NCI-H82 (cell line): ENCODE measurements at regions not wholly inside any gene's neighbourhood (a gene's known extent, or its start where the extent isn't known, plus 50 kb on each side); places are given as distances from the start of the nearest gene placed in this dataset.

Experiments
- DNase-seq: peaks from one replicate; lab custom pipeline; 2025; lab: John Stamatoyannopoulos, UW

DNA sequence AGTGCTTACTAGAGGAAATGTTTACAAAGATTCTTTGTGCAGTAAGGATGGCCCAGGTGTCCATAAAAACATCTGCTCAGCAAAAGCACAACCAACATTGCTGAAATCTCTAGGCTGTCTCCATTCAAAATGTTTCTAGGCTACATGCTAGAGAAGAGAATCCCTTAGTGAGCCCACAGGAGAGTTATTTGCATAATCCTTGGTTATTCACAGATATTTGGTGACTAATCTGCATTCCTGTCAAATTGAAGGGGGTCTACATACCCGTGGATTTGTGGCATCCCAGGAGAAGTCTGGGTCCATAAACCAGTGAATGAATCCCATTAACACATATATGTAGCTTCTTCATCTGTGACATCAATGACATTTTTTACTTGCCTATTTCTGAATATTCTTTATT, 261.3 kb upstream of the ESRRG start:
- no peak for DNase-seq

DNA sequence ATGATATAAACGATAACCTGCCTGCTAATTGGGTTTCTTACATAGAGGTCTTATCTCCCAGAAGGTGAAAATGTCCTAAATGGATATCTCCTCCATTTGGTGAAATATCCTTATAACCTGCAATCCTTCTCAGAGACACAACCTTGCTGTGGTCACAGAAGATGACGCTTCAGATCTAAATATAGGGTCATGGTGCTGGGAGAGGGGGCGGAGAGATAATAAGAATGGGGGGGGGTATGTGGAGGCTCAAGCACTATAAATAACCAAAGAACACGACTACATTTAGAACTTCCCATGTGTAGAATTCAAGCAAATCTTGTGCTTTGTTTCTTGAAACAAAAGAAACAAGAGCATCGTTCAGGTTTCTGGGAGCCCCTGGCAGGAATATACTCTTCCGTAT, 260.6 kb upstream of the ESRRG start:
- no peak for DNase-seq

DNA sequence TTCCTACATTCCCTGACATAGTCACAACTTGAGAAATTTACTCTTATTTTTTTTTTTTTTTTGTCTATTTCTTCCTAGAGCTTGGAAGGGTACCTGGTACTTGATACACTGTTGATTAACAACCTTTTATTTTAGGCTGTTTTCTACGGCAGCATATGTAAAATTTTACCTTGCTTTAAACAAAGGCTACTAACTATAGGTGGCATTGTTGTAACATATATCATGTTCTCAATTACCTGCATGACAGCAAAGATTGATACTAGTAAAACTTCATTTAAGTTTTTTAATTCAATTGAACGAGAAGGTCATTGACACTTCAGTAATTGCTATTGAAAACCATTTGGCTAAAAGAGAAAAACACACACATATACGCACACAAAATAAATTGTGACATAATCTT, 238.3 kb upstream of the ESRRG start:
- no peak for DNase-seq

DNA sequence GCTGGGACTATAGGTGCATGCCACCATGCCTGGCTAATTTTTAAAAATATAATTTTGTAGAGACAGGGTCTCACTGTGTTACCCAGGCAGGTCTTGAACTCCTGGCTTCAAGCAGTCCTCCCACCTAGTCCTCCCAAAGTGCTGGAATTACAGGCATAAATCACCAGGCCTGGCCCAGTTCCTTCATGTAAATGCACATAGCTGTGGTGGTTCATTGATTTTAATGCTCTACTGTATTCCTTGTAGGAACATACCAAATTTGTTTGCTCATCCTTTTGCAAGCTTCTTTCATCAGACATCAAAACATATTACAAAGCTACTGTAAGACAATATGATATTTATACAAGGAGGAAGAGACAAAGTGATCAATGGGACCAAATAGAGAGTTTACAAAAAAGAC, 237.5 kb upstream of the ESRRG start:
- no peak for DNase-seq

DNA sequence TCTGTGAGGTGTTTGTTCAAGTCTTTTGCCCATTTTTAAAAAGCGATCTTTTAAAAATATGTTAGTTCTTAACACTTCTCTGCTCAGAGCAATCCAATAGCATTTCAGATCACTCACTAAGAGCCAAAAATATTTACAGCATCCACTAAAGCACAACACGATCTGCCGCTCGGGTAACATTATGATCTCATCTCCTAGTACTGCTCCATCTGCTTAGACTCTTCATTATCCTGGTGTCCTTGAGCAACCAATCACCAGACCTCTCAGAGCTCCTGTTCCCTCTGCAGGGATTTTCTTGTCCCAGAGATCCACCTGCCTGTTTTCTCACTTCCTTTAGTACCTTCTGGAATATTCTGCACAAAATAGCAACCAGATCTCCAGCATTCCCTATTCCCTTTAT, 235.3 kb upstream of the ESRRG start:
- peak; percentile 55 for DNase-seq

DNA sequence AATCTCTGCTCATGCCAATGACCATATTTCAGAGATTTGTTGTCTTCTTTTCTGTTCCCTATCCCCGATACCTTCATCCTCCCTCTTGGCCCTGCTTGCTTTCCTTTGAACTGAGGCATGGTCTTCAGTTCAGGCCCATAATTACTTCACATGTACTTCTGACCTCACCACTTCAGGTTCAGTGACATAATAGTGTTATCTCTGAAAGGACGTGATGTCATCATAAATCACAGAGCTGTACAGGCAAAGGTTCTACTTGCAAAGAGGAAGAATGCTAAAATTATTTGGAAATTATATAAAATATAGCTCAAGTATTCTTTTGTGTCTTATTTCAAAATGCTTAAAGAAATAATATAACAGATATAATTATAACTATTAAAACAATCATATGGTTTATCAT, 230.3 kb upstream of the ESRRG start:
- no peak for DNase-seq

DNA sequence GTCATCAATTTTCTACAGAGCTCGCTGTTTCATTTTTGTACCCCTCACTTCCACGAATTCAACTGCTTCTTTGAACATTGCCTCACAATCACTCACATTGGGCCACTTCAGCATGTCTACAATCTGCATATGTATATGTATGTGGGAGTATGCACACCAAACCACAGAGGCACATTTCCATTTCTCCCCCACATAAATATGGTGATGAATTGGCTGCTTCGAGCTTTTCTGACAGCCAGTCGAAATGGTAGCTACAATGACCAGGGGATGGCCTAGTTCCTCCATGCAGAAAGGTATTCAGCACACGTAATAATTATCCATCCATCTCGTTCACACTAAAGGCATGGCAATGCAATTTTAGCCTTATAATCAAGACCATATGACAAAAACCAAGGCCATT, 229.6 kb upstream of the ESRRG start:
- DNase-seq: no peak

DNA sequence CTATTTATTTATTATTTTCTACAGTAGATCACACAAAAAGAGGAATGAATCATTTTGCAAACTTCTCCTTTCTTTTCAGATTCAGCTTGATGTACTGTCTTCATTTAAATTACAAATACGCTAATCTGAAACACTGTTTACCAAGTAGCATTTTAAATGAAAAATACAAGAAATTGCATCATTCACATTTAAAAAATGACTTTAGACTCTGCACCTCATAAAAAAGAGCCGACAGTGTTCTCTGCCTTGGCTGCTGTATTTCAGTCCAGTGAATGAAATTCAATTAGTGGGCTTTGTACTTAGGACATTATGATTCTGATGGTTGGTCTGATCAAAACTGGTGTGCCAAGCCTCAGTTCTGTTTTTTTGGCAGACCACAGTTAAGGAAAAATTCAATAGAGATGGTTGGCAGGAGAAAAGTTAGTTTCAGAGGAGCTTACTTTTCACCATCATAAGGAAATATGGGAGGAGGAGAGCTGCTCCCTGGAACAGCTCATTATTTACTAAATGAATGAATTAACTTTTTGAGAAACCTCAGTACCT, 222.4 kb upstream of the ESRRG start:
- DNase-seq: no peak

DNA sequence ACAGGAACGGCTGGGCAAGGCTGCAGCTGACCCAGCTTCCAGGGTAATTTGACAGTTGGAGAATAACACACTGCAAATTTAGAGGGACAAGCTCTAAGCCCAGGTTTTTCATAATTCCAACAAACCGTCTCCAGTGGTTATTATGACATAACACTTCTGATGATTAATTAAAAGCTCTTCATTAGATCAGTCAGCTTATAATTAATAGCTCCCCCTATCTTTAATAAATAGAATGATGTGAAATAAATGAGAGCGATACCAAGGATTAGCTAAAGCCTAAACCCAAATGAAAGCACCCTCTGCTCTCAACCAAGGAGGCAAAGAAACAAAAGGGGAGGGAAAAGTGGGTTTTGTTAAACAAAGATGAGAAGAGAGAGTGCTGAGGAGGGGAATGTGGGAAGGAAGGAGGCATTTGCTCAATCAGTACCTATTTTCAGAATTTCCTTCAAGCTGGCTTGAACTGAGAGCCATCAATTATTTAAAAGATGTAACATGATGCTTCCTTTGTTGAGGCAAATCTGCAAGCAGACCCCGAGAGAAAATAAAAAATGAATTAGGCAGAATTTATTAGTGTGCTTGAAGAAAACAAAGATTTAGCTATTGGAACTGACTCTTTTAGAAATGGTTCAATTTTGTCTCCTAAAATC, 221.8 kb upstream of the ESRRG start:
- DNase-seq: peak; percentile 14

DNA sequence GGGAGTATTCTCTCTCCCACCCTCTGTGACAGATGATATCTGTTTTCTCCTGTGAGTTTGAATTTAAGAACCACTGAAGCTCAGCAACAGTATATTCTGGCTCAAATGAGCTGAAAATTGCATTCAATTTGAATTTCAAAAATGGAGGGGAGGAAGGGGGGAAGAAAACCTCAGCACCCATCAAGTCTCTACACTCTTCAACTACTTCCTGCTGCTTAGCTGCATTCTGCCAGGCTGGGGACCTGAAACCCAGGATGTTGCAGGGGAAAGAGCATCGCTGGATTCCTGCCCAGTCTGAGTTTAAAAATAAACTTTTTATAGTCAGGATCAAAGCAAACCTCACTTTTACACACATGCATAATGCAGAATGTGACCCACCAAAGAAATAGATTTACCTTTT, 214.3 kb upstream of the ESRRG start:
- DNase-seq: no peak

DNA sequence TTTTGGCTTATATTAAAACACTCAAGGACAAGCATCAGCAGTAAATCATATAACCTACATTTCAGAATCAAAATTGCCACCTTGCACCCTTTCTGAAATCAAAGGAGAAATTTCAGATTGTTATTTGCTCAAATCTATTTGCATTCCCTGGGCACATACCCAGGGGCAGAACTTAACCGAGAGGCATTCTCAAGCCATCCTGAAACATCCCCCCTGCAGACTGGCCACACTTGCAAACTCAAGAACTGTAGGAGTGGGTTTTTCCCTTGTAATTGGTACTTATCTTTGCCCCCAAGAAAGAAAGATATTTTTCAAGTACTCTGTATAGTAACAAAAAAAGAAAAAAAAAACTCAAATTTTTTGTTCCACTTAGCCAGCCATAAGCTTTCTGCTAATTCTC, 213.6 kb upstream of the ESRRG start:
- no peak for DNase-seq

DNA sequence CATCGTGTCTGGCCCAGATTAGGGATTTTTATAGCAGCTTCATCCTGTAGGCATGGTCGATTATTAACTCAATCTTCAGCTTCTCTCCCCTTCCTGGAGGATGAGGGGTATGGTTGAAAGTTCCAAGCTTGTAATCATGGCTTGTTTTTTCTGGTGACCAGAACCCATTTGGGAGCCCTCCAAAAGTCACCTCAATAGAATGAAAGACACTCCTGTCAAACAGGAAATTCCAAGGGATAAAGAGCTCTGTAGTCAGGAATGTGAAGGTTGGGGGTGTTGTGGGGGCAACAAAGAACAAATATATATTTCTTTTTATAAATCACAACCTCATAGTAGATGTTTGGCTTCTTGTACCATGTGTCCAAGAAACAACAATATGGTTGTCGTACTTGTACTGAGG, 212.7 kb upstream of the ESRRG start:
- DNase-seq: no peak

DNA sequence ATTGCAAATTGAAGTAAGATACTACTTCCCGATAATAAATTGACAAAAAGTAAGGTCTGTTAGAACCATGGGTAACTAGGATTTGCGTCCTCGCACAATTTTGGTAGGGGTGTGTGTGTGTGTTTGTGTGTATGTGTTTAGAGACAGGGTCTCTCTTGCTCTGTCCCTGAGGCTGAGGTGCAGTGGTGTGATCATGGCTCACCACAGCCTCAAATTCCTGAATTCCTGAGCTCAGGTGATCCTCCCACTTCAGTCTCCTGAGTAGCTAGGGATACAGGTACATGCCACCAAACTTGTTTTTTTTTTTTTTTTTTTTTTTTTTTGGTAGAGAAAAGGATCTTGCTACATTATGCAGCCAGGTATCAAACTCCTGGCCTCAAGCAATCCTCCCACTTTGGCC, 209.2 kb upstream of the ESRRG start:
- DNase-seq: no peak

DNA sequence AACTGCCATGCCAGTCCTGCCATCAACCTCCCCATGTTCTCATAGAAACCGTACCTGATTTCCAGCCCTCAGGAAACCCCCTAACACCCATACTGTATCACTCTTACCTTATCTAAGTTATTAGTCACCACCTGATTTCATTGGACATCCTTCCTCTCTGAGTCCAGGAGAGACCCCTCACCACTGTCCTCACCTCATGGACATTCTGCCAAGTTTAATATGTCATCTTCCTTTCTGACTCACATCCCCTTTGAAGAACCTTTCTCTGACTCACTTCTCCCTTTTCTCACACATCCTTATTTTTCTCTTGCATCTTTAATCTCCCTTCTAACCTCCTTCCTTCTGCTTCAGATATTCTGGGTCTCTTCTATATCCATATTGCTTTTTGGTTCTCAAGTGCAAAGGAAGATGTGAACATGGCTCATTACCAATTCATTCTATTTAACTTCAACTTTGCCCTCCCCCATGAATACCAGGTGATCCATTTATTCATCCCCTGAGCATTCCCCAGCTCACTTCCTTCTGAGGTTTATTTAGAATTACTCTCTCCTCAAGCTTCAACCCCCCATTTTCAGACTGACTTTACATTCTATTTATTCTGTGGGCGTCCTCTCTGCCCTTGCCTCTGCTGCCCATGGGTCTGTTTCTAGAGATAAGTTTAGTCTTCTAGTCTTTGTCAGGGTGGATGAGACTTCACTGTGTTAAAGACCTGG, 206.8 kb upstream of the ESRRG start:
- DNase-seq: no peak

DNA sequence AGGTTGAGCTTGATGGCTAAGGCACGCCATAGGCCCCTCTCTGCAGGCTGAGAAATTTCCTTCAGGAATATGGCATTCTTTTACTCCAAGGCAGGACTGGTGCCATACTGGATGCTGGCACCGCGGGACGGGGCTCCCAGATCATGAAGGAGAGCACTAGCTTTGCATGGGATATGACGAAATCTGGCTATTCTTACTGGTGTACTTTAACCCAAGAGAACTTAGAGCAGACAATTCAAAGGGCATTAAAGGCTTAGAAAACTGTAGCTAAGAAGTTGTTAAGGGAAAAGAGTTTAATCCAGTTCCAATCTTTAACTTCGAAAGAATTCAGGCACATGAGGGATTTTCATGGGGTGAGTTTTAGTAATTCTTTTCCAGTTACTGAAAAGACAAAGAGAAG, 204.4 kb upstream of the ESRRG start:
- DNase-seq: no peak

DNA sequence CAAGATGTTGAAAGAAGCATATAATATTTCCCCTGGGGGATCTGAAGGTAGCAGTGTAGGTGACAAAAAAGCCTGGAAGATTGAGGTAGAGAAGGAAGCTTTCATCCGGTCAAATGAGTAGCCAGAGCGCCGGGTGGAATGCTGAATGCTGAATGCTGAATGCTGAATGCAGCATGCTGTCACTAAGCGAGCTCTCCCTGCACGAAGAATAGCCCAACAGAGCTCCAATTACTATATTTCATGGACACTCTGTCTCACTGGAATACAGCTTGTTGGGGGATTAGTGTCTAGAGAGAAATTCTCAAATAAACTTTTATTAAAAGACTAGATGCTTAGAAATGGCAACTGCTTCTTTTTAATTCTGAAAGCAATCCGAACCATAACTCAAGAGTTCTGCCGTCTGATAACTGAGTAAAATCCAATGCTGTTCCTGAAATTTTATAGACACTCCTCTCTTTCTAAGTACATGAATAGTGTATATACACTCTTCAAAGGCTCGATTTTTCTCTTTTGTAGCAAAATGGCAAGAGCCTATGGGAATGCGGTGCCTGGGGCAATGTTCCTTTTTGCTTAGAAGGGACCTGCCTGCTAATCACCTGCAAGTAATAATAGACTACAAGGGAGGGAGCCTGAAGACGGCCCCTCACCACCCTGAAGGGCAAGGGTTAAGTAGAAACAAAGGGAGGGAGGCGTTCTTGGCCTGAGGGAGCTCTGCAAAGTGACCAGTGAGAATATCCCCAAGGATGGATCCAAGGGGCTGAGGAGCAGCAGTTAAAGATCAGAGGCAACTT, 203.7 kb upstream of the ESRRG start:
- no peak for DNase-seq

DNA sequence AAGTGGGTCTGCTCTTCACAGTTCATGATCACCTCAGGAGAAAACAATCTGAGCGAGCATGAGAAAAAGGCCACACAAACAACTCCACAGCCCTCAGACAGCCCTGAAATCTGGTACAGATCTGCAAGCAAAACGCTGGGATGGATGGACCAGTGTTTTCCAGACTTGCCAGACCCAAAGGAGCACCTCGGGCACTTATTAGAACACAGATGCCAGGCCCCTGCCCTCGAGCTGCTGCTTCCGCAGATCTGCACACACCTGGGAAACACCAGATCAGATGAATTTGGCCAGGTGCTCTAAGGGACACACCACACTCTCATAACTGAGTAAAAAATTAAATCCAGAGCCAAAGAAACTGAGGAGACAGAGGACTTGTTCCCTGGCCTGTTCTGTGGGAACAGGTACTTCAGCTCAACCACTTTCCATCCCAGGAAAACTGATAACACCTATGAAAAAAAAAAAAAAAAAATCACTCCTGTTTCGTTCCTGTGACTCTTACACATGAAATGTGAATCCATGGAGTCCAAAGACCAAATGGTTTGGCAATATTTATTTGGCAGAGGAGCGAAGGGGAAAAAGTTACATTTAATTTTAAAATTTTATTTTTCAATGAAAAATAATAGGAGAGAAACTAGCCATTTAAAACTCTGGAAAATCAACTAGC, 202.9 kb upstream of the ESRRG start:
- DNase-seq: no peak

DNA sequence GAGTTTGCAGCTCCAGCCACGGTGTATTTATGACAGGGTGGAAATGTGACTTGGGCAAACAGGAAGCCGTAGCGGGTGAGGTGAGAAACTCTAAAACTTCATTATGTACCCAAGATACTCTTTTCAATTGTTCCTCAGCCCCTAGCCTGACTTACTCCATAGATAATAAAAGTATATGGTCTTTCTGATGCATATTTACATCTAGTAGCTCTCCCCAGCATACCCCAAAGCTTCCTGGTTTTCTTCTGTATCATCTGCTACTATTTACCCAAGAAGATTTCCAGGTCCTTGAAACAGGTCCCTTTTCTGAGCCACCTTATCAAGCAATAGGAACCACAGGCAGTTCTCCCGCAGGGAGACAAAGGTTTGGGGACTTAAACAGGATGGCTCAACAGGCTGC, 201.5 kb upstream of the ESRRG start:
- no peak for DNase-seq

DNA sequence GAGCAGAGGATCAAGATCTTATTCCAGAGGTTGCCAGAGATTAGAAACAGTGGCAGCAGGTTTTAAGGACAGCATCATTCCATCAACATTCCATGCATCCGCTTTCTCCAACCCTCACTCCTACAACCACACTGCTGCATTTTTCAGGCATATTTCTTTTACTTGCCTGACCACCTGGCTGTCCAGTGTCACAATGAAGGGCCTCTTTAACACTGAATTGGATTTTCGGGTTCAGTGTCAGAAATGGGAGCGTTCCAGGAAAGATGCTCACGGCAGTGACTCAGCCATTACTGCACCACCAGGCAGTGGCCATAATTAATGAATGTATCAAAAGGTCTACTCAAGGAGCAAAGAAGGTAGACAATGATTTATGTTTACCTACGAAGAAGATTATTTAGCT, 200.4 kb upstream of the ESRRG start:
- DNase-seq: peak; percentile 57

DNA sequence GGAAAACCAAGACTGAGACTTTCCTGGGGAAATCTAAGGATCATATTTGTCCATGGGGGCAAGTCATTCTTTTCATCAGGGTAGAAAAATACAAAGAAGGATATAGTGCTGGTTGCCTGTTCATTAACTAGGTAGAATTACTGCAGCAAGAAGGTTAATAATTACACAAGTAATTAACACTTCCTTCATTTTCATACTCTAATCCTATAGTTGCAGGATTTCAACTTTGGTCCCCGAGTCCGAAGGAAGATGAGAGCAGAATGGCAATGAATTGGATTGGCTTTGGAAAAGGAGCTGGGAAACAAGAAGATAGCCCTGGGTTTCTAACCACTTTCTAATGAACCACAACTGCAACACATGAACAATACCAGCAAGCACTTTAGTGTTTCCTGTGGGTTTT, 199.2 kb upstream of the ESRRG start:
- no peak for DNase-seq

DNA sequence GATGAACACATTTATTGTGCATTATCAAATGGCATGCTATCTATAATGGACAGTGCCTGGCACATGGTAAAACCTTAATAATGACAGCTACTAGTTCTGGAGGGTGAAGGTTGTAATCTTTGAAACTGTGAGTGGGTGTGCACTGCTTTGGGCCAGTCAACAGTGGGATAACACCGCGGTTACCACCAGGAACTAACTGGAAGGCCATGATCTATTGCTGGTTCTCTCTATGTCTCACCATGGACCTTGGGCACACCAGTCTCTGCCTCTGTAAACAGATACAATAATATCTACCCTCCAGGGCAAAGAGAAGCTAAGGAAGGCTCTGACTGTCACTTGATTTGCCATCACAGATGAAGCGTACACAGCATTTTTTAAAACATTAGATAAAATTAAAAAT, 198.6 kb upstream of the ESRRG start:
- no peak for DNase-seq
